ENCODE measurements at regions not wholly inside any gene's neighbourhood (a gene's known extent, or its start where the extent isn't known, plus 50 kb on each side); places are given as distances from the start of the nearest gene placed in this dataset.
"Not testable (repeated sequence)": the region's sequence is repeated elsewhere in the genome, so short reads cannot be mapped to it uniquely, and the experiment has no call there.

DNA sequence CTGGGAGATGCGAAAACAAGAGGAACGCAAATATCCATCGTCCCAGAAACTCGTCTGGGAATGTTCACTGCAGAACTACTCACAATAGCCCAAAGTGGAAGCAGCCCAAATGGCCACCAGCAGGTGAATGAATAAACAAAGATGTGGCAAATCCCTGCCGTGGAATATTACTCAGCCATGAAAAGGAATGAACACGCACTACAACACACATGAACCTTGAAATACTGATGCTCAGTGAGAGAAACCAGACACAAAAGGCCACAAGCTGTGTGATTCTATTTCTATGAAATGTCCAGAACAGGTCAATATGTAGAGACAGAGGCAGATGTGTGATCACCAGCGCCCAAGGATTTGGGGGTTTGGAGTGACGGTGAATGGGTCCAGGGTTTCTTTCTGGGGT is 169.8 kb downstream of the IRF8 start:
- DNase-seq (ENCODE audit: low spot score): no peak
- in situ Hi-C loops (cut with HindIII; ENCODE audit: low sequenced_read_pairs): no loop called here

DNA sequence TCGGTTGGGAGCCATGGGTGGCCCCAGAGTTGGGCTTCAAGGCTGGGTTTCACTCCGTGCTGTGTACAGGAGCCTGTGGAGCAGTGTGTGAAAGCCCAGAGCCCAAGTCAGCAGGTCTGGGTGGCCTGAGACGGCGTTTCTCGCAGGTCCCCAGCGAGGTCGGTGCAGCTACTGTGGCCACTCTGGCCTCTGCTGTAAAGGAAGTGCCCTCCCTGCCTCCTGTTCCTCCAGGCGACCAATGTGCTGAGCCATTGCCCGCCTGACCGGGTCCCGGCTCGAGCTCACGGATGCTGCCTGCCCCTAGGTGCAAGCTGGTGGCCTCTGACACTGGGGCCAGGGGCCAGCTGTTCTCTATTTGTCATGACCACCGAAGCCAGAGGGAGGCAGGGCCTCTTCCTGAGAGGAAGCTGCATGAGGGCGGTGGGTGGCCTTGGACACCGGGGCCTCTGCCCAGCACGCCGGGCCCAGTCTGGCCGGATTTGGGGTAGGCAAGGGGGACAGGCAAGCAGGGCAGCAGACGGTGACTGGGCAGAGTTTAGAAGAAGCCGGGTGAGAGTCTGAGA is 170.9 kb downstream of the IRF8 start:
- in situ Hi-C loops (cut with HindIII; ENCODE audit: low sequenced_read_pairs): no loop called here
- DNase-seq (ENCODE audit: low spot score): no peak

DNA sequence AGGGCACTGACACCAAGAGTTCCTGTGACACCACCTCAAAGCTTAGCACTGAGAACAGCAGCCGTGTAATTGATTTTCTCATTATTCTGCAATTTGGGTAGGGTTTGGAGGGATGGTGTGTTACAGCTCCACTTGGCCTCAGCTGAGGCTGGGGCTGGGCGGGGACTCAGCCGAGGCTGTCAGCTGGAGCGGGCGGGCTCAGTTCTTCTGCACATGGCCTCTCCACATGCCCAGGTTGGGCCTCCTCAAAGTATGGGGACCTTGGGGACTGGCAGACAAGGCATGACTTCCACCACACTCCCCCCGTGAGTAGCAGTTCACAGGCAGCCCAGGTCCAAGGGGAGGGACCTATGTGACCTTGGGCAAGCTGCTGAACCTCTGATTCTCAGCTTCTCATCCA is 171.5 kb downstream of the IRF8 start:
- DNase-seq (ENCODE audit: low spot score): no peak
- in situ Hi-C loops (cut with HindIII; ENCODE audit: low sequenced_read_pairs): no loop called here

DNA sequence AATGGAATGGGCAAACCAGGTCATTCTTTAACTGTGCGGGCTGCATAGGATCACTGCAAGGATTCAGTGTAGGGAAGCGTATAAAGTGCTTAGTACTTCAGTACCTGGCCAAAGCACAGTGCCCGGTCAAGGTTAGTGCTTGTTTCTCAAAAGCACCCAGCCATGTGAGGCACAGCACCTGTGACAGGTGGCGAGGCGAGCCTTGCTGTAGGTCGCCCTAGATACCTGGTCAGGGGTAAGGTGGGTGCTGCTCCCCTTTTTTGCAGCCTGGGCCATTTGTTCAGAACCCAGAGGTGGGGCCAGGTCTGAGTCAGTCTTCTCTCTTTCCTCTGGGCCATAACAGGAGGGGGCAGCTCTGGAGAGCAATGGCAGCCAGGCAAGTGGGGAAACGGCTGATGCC is 172.0 kb downstream of the IRF8 start:
- in situ Hi-C loops (cut with HindIII; ENCODE audit: low sequenced_read_pairs): no loop called here
- no peak for DNase-seq (ENCODE audit: low spot score)

DNA sequence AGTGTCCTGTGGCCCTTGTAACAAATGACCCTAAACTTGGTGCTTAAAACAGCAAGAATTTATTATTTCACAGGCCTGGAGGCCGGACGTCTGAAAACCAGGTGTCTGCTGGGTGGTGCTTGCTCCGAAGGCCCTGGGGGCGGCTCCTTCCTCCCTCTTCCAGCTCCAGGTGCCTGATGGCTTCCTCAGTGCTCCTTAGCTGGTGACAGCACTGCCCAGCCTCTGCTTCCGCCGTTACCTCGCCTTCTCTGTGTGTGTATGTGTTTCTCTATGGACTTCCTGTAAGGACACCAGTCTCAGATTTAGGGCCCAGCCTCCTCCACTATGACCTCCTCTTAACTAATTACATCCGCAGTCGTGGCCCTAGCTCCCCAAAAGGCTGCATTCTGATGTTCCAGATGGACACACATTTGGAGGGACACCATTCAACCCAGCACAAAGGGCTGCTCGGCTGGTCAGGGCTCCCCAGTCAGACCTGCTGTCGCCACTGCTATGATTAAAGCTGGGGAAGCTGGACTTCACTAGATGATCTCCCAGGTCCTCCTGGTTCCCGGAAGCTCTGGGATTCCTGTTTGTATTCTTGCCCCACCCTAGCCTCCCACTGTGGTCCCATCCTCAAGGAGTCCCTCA is 172.8 kb downstream of the IRF8 start:
- DNase-seq (ENCODE audit: low spot score): no peak
- in situ Hi-C loops (cut with HindIII; ENCODE audit: low sequenced_read_pairs): no loop called here

DNA sequence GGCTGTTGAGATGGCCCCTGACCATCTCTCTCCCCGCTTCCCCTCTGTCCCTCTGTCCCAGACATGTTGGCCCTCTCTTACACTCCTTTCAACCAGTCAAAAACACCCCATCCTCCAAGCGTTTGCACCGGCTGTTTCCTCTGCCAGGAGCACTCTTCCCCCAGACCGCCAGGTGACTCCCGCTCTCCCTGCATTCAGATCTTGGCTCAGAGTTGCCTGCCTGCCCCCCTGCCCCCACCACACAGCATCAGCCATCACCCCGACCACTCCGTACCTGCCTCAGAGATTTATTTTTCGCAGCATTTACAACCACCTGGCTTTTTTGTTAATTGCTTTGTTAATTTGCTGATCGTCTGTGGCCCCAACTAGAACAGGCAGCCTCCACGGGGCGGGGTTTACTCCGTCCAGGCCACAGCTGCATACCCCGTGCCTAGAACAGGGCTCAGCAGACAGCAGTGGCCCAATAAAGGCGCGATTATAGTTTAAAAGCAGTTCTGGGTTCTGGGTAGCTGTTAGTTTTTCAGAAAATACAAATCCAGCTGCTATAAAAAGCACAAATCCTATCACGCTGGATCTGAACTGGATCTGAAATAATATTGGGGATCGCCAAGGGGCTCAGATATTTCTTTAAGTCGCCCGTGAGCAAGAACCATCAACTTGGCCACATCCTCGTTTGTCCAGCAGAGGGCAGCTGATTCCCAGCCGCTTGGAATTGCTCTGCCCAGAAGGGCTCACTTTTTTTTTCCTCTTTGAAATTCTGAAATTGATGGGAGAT is 173.6 kb downstream of the IRF8 start:
- in situ Hi-C loops (cut with HindIII; ENCODE audit: low sequenced_read_pairs): no loop called here
- peak; percentile 40 for DNase-seq (ENCODE audit: low spot score)

DNA sequence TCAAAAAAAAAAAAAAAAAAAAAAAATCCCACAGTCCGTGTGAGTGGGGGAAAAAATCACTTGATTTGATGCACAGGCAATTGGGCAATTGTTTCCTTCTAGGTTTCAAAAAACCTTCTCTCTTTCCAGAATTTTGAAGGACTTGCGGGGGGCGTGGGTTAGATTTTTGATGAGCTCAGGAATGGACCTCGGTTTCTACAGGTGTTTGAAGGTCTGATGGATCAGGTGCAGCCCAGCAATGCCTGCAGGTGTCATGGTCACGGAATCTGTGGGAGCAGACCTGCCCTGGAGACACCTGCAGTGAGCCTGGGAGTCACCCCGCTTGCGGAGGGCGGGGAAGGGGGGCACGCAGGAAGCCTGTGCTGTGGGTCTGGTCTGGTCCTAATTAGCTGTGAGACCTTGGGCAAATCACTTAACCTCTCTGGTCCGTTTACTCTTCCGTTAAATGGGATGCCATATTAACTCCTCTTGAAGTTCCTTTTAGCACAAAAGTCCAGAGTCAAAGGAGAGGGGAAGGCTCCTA is 174.2 kb downstream of the IRF8 start:
- DNase-seq (ENCODE audit: low spot score): no peak
- in situ Hi-C loops (cut with HindIII; ENCODE audit: low sequenced_read_pairs): no loop called here

DNA sequence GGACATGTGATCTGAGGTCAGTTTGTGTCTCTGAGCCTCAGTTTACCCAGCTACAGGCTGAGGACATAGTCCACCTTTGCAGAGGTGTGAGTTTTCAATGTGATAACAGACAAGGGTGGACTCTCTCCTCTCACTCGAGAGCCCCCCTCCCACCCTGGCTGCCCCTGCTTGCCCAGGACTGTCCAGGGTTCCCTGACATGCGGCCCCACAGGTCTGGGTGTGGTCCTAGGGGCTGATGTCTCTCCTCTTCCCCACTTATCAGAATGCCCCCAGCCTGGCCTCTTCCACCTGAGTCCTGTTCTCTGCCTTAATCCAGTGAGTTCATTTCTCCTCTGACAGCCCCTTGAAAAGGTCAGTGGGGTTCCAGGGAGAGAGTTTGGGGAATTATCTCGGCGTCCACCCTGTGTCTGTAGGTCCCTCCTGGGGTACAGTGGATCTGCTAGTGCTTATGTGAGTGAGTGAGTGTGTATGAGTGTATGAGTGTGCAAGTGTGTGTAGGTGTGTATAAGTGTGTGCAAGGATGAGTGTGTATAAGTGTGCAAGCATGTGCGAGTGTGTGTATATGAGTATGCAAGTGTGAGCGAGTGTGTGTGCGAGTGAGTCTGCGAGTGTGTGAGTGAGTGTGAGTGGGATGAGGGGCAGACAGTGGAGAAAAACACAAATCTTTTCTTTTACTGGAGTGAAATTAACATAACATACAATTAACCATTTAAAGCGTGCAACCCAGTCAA is 175.0 kb downstream of the IRF8 start:
- in situ Hi-C loops (cut with HindIII; ENCODE audit: low sequenced_read_pairs): no loop called here
- DNase-seq (ENCODE audit: low spot score): no peak

DNA sequence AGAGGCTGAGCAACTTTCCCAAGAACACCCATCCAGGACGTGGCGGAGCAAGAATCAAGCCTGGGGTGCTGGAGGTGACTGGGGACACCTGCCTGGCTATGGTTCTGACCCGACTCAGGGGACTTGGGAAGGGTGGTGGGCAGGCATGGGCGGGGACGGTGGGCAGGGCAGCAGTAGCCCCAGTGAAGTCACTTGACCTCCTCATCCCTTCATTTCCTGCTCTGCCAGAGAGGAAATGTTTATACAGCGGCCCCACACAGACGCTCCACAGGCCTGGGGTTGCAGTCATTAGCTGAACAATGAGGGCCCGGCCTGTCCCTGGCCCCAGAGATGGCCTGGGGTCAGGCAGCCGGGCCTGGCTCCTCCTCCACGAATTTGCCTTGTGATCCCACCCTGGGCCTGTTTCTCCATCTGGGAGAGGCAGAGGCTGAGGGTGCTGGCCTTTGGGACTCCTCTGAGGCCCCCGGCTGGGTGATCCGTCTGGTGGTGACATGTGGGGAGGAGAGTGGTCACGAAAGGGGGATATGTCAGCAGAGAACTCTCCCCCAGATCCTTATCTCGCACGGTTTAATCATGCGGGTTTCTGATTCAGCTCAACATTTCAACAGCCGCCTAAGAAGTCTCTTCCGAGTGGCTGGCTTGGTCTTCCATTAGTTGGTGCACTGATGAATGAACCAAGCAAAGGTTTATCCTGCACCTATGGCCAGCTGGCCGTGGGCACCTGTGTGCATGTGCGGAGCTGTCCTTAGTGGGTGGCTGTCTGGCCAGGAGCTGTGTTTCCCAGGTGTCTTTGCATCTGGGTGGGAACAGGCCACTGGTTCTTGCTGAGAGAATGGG is 175.9 kb downstream of the IRF8 start:
- DNase-seq (ENCODE audit: low spot score): no peak
- in situ Hi-C loops (cut with HindIII; ENCODE audit: low sequenced_read_pairs): no loop called here

DNA sequence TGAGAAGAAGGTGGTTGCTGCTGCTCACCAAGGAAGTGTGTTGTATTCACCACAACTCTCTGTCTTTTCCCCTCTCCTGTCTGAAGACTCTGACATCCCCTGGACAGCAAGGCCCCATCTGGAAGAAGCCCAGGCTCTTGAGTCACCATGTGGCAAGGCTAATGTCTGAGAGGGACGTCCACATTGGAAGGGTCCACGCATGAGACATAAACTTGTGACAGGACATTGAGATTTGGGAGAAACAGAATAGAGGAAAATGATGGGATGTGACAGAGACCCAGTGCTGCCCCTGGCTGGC is 176.5 kb downstream of the IRF8 start:
- no peak for DNase-seq (ENCODE audit: low spot score)
- in situ Hi-C loops (cut with HindIII; ENCODE audit: low sequenced_read_pairs): no loop called here

DNA sequence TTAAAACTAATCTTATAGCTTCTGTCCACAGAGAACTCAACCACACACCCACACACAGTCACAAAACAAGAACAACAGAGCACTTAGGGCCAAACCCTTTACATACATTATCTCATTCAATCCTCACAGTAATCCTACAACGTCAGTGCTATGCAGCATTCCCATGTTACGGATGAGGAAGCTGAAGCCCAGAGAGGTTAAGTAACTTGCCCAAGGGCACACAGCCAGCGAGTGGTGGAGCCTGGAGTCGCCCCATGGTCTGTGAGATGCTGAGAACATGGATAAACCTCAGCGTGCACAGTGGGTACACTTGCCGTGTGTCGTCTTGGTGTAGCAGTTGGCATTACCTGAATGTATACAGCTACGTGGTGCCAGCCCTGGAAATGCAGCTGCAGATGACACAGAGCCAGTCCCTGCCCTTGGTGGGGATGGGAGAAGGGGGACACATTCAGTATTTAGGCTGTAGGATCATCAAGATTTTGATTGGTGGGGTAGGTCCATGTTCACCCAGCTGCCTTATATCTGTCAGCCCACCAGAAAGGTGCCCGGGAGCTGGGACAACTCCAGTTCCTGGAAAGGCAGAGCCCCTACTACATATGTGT is 177.0 kb downstream of the IRF8 start:
- in situ Hi-C loops (cut with HindIII; ENCODE audit: low sequenced_read_pairs): no loop called here
- DNase-seq (ENCODE audit: low spot score): no peak

DNA sequence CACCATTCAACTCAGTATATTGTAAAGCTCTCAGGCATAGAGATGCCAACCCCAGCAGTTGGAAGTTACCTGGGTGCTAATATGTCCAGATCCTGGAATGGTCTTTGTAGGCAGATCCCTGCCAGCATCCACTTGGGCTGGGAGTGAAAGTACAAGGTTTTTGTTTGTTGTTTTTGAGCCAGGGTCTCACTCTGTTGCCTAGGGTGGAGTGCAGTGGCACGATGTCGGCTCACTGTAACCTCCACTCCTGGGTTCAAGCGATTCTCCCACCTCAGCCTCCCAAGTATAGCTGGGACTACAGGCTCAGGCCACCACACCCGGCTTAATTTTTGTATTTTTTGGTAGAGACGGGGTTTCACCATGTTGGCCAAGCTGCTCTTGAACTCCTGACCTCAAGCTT is 177.6 kb downstream of the IRF8 start:
- in situ Hi-C loops (cut with HindIII; ENCODE audit: low sequenced_read_pairs): no loop called here
- no peak for DNase-seq (ENCODE audit: low spot score)

DNA sequence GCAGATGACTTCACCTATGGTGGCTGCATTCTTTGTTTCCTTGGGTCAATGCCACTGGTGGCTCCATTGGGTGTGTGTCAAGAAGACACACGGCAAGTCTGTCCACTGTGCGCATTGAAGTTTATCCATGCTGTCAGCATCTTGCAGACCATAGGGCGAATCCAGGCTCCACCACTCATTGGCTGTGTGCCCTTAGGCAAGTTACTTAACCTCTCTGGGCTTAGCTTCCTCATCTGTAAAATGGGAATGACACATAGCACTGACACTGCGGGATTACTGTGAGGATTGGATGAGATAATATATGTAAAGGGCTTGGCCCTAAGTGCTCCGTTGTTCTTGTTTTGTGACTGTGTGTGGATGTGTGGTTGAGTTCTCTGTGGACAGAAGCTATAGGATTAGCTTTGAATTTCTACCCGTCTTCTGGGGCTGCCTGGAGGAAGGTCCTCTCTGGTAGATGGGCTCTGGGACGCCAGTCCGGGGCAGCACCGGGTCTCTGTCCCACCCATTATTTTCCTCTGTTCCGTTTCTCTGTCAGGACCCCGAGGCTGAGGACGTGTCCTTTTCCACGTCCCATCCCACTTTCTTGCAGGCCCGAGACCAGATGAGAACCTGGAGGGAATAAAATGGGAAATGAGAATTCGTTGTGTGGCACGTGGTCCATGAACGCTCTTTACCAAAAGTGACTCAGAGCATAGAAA is 178.4 kb downstream of the IRF8 start:
- in situ Hi-C loops (cut with HindIII; ENCODE audit: low sequenced_read_pairs): no loop called here
- DNase-seq (ENCODE audit: low spot score): no peak

DNA sequence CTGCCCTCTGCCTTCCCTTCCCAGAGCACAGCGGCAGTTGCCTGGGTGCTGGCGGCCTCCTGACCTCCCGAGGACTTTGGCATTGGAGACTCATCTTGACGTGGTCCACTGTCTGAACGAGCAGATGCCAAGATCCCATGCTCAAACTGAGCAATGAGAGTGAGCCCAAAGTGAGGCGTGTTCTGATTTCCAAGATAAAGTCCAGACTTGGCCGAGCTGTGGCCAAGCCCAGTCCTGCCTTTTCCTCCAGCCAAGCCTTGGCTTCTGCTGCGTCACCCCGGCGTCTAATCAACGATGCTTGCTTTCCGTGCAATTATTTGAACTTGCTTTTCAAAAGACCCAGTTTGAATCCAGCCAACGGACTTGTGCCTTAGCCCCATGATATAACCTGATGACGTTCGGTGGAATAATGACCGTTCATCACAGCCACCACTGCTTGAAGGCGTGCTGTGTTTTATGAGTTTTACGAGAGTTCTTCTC is 179.2 kb downstream of the IRF8 start:
- in situ Hi-C loops (cut with HindIII; ENCODE audit: low sequenced_read_pairs): no loop called here

DNA sequence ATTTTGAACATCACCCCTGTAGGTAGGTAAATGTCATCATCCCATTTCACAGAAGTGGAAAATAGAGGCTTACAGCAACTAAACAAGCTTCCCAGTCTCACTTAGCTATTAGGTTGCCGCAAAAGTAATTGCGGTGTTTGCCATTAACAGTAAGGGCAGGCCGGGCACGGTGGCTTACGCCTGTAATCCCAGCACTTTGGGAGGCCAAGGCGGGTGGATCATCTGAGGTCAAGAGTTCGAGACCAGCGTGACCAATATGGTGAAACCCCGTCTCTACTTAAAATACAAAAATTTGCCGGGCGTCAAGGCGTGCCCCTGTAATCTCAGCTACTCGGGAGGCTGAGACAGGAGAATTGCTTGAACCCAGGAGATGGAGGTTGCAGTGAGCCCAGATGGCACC is 179.7 kb downstream of the IRF8 start:
- DNase-seq (ENCODE audit: low spot score); in situ Hi-C loops (cut with HindIII; ENCODE audit: low sequenced_read_pairs): not testable (repeated sequence)

More for the DNA sequence above, 179.2 kb downstream of the IRF8 start:
- no peak for DNase-seq (ENCODE audit: low spot score)

DNA sequence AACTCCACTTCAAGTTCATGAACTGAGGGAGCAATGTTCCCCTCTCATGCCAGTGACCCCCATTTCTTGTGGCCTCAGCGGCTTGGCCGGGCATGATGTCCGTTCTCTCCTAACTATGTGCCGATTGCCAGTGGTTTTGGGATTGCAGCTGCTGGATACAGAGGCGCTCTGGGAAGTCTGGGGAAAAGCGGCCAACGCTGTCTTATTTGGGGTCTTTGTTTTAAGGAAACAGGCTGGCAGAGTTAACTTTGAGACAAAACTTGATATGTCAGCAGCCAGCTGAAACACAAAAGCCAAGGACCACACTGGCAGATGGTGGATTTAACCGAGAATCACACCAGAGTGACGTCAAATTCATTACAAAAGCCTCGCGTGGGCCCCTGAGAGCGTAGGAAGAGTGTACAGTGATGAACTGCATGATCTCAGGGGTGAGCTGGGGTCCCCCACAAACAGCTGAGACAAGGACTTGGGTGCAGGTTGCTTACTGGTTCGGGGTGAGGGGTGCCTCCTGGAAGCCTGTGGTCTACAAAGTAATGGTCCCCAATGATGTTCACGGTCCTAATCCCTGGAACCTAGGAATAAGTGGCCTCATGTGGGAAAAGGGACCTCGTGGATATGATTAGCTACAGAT is 180.4 kb downstream of the IRF8 start:
- DNase-seq (ENCODE audit: low spot score): no peak

DNA sequence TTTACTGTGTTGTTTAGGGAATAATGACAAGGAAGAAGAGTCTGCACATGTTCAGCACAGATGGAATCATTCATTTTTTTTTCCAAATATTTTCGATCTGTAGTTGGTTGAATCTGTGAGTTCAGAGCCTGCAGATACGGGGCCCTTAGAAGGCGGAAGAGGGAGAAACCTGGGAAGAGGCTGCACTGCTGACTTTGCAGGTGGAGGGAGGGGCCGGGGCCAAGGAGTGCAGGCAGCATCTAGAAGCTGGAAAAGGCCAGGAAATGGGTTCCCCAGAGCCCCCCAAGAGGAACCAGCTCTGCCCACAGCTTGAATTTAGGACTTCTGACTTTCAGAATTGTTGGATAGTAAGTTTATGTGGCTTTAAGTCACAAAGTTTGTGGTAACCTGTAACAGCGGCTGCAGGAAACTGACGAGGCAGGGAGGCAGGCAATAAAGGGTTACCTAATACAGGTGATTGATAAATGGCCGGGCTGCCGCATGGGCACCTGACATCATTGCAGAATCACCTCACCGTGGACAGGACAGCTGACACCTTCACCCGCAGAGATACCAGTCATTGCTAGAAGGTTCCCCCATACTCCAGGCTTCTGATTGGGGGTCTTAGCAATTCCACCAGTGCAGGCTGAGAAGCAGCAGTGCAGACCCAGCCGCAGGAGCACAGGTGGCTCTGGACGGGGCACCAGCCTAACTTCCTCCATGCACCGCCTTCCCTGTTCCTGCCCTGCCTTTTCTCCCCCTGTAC is 181.3 kb downstream of the IRF8 start:
- no peak for DNase-seq (ENCODE audit: low spot score)
- in situ Hi-C loops (cut with HindIII; ENCODE audit: low sequenced_read_pairs): no loop called here

More for the DNA sequence above, 180.4 kb downstream of the IRF8 start:
- in situ Hi-C loops (cut with HindIII; ENCODE audit: low sequenced_read_pairs): no loop called here
